Parathyroid adenoma (tissue), 2 donors: ENCODE measurements at regions not wholly inside any gene's neighbourhood (a gene's known extent, or its start where the extent isn't known, plus 50 kb on each side); places are given as distances from the start of the nearest gene placed in this dataset.

ENCODE experiments used
- H2AFZ ChIP-seq: fragments of 300-600 bp; sonication (generic); one replicate; pipeline ENCODE4 v1.7.0; 2017; ENCODE audit warnings: antibody characterized with exemption, mild to moderate bottlenecking
- H3K27ac ChIP-seq: fragments of 300-600 bp; sonication (generic); one replicate; pipeline ENCODE4 v1.7.0; 2017
- H3K27me3 ChIP-seq: fragments of 300-600 bp; sonication (generic); one replicate; pipeline ENCODE4 v1.7.0; 2017; ENCODE audit warnings: low read length; ENCODE audit not compliant: control insufficient read depth, insufficient read depth
- H3K36me3 ChIP-seq: fragments of 300-600 bp; sonication (generic); one replicate; pipeline ENCODE4 v1.7.0; 2017; ENCODE audit warnings: low read length; ENCODE audit not compliant: control insufficient read depth, insufficient read depth
- H3K4me1 ChIP-seq: fragments of 300-600 bp; sonication (generic); one replicate; pipeline ENCODE4 v1.7.0; 2017; ENCODE audit warnings: control low read depth
- H3K4me2 ChIP-seq: fragments of 300-600 bp; sonication (generic); one replicate; pipeline ENCODE4 v1.7.0; 2017; ENCODE audit warnings: low read length
- H3K4me3 ChIP-seq: fragments of 300-600 bp; sonication (generic); one replicate; pipeline ENCODE4 v1.7.0; 2017; ENCODE audit warnings: low read depth, low read length
- H3K79me2 ChIP-seq: fragments of 300-600 bp; sonication (generic); one replicate; pipeline ENCODE4 v1.7.0; 2017; ENCODE audit warnings: control low read depth
- H3K9ac ChIP-seq: fragments of 300-600 bp; sonication (generic); one replicate; pipeline ENCODE4 v1.7.0; 2017; ENCODE audit warnings: mild to moderate bottlenecking
- H3K9me3 ChIP-seq: fragments of 300-600 bp; sonication (generic); one replicate; pipeline ENCODE4 v1.7.0; 2017; ENCODE audit warnings: low read length; ENCODE audit not compliant: control insufficient read depth
- CTCF ChIP-seq: fragments of 300-600 bp; sonication (generic); IDR thresholded peaks from one replicate; pipeline ENCODE4 v1.7.0; 2017; ENCODE audit warnings: antibody characterized with exemption, mild to moderate bottlenecking
- donor health status: primary hyperparathyroidism.

- Histone ChIP-seq H3K36me3 (no peaks in the 10 kb centered on the region), H3K4me2 (no peak overlapping the region), H3K27me3 (no peaks in the 10 kb centered on the region), H2AFZ (no peak overlapping the region), H3K4me3 (no peak overlapping the region), H3K4me1 (no peaks in the 10 kb centered on the region), H3K27ac (no peak overlapping the region), H3K79me2 (no peaks in the 10 kb centered on the region), H3K9me3 (no peaks in the 10 kb centered on the region), H3K9ac (no peak overlapping the region)
- no peak for TF ChIP-seq CTCF
These were observed 650.4 kb downstream of the LMO4 start for GRCh38 chr1:87979079-87979478.

GRCh38 chr1:87980494-87980893 lies 651.8 kb downstream of the LMO4 start:
- no peaks in the 10 kb centered on the region for H3K79me2 ChIP-seq
- no peak overlapping the region for H2AFZ ChIP-seq
- no peak overlapping the region for H3K27ac ChIP-seq
- no peaks in the 10 kb centered on the region for H3K27me3 ChIP-seq
- no peak overlapping the region for H3K9ac ChIP-seq
- no peak overlapping the region for H3K4me2 ChIP-seq
- no peaks in the 10 kb centered on the region for H3K36me3 ChIP-seq
- H3K4me3 ChIP-seq: no peak overlapping the region
- H3K4me1 ChIP-seq: no peaks in the 10 kb centered on the region
- TF ChIP-seq CTCF: no peak
- H3K9me3 ChIP-seq: no peaks in the 10 kb centered on the region

GRCh38 chr1:87981386-87981785 lies 652.7 kb downstream of the LMO4 start:
- Histone ChIP-seq H3K27me3 (no peaks in the 10 kb centered on the region), H3K79me2 (no peaks in the 10 kb centered on the region), H2AFZ (no peak overlapping the region), H3K4me1 (no peaks in the 10 kb centered on the region), H3K36me3 (no peaks in the 10 kb centered on the region), H3K4me2 (no peak overlapping the region), H3K9ac (no peak overlapping the region), H3K27ac (no peak overlapping the region), H3K9me3 (no peaks in the 10 kb centered on the region), H3K4me3 (no peak overlapping the region)
- TF ChIP-seq CTCF: no peak

GRCh38 chr1:87981810-87982209 lies 653.1 kb downstream of the LMO4 start:
- no peaks in the 10 kb centered on the region for H3K9me3 ChIP-seq
- H3K27me3 ChIP-seq: no peaks in the 10 kb centered on the region
- H2AFZ ChIP-seq: no peak overlapping the region
- H3K27ac ChIP-seq: no peak overlapping the region
- H3K9ac ChIP-seq: no peak overlapping the region
- H3K4me3 ChIP-seq: no peak overlapping the region
- no peak for TF ChIP-seq CTCF
- H3K4me1 ChIP-seq: no peaks in the 10 kb centered on the region
- no peaks in the 10 kb centered on the region for H3K79me2 ChIP-seq
- H3K36me3 ChIP-seq: no peaks in the 10 kb centered on the region
- no peak overlapping the region for H3K4me2 ChIP-seq

GRCh38 chr1:87983841-87984240 lies 655.2 kb downstream of the LMO4 start:
- Histone ChIP-seq H3K36me3 (no peaks in the 10 kb centered on the region), H3K4me3 (no peak overlapping the region), H3K4me2 (no peak overlapping the region), H3K79me2 (no peaks in the 10 kb centered on the region), H3K27ac (no peak overlapping the region), H3K9me3 (no peaks in the 10 kb centered on the region), H2AFZ (no peak overlapping the region), H3K9ac (no peak overlapping the region), H3K4me1 (no peaks in the 10 kb centered on the region), H3K27me3 (no peaks in the 10 kb centered on the region)
- no peak for TF ChIP-seq CTCF
